Ovary (tissue), 3 donors: ENCODE measurements at regions not wholly inside any gene's neighbourhood (a gene's known extent, or its start where the extent isn't known, plus 50 kb on each side); places are given as distances from the start of the nearest gene placed in this dataset.

Source experiments
- CTCF ChIP-seq, 3 donors: fragments of 450-650 bp in 2 of 3; fragments of 200-600 bp in 1 of 3; IDR thresholded peaks; one replicate each; pipeline versions ENCODE4 v1.5.1 to v1.8.0; 2016 to 2022; ENCODE audit warnings: antibody characterized with exemption in 3 of 3, mild to moderate bottlenecking in 1 of 3
- POLR2A ChIP-seq: fragments of 450-650 bp; IDR thresholded peaks from one replicate; pipeline ENCODE4 v1.6.1; 2017; ENCODE audit warnings: antibody characterized with exemption, mild to moderate bottlenecking, moderate library complexity
- donor health status: DM: no; HTN: no; CAD: no.

- no peak for TF ChIP-seq CTCF (IDR thresholded peaks at IDR 0.05)
- no peak for TF ChIP-seq POLR2A
Observed at GRCh38 chr21:16357994-16358393, 628.2 kb downstream of the USP25 start.
